ENCODE measurements at regions not wholly inside any gene's neighbourhood (a gene's known extent, or its start where the extent isn't known, plus 50 kb on each side); places are given as distances from the start of the nearest gene placed in this dataset.

DNA sequence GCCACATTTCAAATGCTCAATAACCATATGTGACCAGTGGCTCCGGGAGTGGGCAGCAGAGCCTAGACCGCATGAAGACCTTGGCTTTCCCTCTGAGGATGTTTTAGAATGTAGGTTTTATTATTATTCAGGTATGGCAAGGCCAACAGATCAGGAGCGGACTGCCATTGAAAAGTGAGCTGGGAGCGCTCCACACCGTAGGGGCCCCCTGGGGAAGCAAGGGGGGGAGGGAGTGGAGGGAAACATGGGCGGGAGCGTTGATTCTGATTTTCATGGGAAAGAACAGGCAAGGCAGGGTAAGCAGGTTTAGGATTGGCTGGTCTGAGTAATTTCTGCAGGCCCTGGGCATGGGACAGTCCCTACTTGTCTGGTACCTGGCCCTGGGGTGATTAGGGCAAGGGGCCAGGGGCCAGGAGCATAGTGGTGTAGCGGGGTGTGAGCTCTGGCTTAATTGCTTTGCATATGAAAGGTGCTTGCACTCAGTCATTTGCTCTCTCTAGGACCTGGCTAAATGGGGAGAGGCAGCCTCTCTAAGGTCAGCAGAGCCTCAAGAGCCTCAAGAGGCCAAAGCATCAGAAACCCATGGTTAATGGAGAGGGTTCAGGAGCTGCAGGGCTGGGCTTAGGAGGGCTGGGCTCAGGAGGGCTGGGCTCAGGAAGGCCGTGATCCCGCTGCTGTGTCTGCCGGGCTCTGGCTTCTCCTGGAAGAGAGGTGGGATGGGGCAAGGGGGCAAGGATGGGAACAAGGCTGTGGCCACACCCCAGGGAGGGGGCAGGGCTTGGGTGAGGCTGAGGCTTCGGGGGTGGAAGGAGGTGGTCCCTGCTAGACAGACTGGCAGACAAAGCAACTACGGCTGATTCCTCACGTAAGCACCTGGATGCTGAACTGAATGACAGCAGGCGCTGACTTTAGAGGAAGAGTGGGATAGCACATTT lies 82.0 kb upstream of the WASF3 start:
- Mint-ChIP-seq H3K36me3 (ENCODE audit: low read depth) (no peaks in the 10 kb centered on the region), H3K4me1 (peaks cover 10% of the 10 kb centered on the region), H3K4me3 (peak overlapping the region; percentile 55), H3K27ac (peak overlapping the region; percentile 20), H3K27me3 (peaks cover 3% of the 10 kb centered on the region), H3K9me3 (no peaks in the 10 kb centered on the region)
- DNase-seq, result no peak
- intact Hi-C loops (cut with micrococcal nuclease), result no loop called here

DNA sequence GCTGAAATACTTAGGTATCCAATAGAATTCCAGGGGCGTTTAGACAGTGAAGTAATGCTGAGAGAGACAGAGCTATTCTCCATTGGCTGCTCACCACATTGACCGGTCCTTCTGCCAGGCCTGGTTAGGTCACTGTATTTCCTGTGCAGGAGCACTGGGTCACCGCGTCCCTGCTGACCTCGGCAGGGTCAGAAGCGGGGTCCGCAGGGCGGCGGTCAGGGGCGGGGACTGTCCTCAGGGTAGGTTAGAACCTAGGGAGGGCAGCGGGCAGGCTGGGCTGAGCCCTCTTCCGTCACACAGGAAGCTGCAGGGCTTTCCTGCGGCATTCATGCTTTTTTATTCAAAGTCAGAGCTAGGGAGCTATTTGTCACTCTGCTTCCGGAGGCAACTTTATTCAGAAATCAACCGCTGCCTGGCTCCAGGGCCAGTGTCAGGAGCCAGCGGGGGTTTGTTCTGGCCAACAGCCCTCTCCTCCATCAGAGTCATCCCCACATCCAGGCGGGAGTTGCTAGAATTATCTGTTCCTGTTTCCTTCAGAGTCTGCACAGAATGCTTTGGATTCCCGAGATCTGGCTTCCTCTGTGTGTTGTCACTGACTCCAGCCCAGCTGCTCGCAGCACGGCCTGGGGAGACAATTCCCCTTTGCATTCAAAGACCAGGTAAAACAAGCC lies 81.2 kb upstream of the WASF3 start:
- H3K27me3 Mint-ChIP-seq, result peaks cover 3% of the 10 kb centered on the region
- H3K27ac Mint-ChIP-seq, result peak overlapping the region; percentile 34
- H3K36me3 Mint-ChIP-seq (ENCODE audit: low read depth), result no peaks in the 10 kb centered on the region
- peaks cover 10% of the 10 kb centered on the region for H3K4me1 Mint-ChIP-seq
- peak overlapping the region; percentile 55 for H3K4me3 Mint-ChIP-seq
- intact Hi-C loops (cut with micrococcal nuclease), result no loop called here
- H3K9me3 Mint-ChIP-seq, result no peaks in the 10 kb centered on the region
- DNase-seq, result peak; percentile 70

DNA sequence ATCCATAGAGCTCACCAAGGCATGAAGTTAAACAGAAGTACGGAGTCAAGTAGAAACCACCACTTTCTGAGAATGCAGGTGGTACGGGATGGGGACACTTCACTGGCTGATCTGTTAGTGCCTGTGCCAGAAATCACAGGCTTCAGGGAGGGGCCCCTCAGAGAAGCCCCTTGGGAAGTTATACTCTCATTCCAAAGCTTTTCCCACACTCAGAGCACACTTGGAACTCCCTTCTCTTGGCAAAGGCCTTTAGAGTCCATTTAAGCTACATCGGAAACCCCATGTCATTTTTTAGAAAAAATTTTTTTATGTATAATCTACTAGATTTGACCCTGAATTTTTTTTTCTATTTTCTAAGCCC lies 80.7 kb upstream of the WASF3 start:
- Mint-ChIP-seq H3K4me3 (peak overlapping the region; percentile 55), H3K36me3 (ENCODE audit: low read depth) (no peaks in the 10 kb centered on the region), H3K27me3 (peaks cover 3% of the 10 kb centered on the region), H3K4me1 (peaks cover 10% of the 10 kb centered on the region), H3K9me3 (no peaks in the 10 kb centered on the region), H3K27ac (peak overlapping the region; percentile 34)
- intact Hi-C loops (cut with micrococcal nuclease), result no loop called here
- no peak for DNase-seq

DNA sequence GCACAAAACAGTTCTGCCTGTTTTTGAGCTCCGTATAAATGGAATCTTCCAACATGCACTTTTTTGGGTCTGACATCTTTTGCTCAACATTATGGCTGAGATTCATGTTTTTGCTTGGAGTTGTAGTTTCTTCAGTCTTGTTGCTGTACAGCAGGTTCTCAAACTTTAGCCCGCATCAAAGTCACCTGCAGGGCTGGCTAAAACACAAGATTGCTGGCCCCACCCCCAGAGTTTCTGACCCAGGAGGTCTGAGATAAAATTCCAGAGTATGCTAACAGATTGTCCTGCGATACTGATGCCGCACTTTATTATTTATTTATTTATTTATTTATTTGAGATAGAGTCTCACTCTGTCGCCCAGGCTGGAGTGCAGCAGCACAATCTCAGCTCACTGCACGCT lies 79.8 kb upstream of the WASF3 start:
- Mint-ChIP-seq H3K4me3 (no peak overlapping the region), H3K4me1 (peaks cover 12% of the 10 kb centered on the region), H3K36me3 (ENCODE audit: low read depth) (no peaks in the 10 kb centered on the region), H3K27ac (no peak overlapping the region), H3K27me3 (peaks cover 3% of the 10 kb centered on the region), H3K9me3 (no peaks in the 10 kb centered on the region)
- intact Hi-C loops (cut with micrococcal nuclease), result no loop called here
- DNase-seq, result no peak

DNA sequence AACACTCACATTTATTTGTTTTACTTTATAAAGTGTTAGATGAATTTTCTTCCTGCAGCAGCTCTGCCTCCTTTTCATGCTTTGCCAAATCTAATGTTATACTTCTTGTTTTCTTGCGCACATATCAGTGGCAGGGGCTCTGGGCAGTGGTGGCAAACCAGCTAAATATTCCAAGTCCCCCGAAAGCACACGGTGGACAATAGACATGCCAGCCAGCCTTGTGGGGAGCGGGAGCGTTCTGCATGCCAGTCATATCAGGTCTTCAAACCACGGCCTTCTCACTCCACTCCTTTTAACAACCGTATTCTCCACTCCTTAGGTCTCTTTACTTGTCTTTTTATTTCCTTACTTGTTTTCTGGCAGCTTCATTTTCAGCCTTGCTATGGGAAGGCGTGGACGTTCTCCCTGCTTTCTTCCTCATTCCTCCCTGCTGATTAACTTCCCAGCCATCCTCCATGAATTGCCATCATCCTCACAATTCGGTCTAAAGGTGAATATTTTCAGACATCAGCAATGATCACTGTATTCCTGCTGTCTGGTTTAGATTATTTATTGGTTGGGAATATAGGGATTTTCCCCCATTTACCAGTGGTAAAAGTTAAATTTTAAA lies 77.1 kb upstream of the WASF3 start:
- Mint-ChIP-seq H3K27me3 (no peaks in the 10 kb centered on the region), H3K27ac (no peak overlapping the region), H3K36me3 (ENCODE audit: low read depth) (no peaks in the 10 kb centered on the region), H3K4me3 (no peak overlapping the region), H3K4me1 (peaks cover 13% of the 10 kb centered on the region), H3K9me3 (no peaks in the 10 kb centered on the region)
- intact Hi-C loops (cut with micrococcal nuclease), result no loop called here
- DNase-seq, result no peak

DNA sequence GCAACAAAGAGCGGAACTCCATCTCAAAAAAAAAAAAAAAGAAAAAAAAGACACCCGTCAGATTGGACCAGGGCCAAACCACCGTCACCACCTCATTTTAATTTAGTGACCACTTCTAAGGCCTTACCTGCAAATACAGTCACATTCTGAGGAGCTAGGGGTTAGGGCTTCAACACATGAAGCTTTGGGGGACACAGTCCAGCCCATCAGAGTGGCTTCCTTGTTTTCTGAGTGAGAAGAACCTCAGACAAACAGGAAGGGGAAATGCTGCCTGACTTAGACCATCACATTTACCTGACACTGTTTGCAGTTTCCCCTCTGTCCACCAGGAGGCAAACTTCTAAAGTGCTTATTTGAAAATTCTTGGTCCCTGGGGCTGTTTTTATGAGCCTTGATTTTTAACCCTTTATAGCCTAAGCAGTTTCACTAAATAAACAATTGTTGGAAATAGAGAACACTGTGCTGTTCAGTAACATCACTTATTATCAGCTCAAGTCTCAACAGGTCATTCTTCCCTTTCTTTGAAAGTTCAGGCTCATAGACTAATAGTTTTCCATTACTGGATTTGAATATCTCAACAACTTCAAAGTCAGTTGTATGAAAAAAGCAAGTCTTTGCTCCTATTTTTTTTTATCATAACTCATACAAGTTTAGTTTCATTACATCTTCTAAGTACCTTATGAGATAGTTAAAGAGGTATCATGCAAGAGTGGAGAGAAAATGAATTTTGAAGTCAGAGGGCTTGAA lies 74.9 kb upstream of the WASF3 start:
- Mint-ChIP-seq H3K27me3 (no peaks in the 10 kb centered on the region), H3K9me3 (no peaks in the 10 kb centered on the region), H3K4me3 (no peak overlapping the region), H3K27ac (peak overlapping the region; percentile 21), H3K4me1 (peaks cover 4% of the 10 kb centered on the region), H3K36me3 (ENCODE audit: low read depth) (no peaks in the 10 kb centered on the region)
- DNase-seq, result peak; percentile 89
- intact Hi-C loops (cut with micrococcal nuclease), result loop anchor here (1.0 kb wide), 2 partner anchors 216 to 298 kb away; no protein-coding TSS in a partner anchor

DNA sequence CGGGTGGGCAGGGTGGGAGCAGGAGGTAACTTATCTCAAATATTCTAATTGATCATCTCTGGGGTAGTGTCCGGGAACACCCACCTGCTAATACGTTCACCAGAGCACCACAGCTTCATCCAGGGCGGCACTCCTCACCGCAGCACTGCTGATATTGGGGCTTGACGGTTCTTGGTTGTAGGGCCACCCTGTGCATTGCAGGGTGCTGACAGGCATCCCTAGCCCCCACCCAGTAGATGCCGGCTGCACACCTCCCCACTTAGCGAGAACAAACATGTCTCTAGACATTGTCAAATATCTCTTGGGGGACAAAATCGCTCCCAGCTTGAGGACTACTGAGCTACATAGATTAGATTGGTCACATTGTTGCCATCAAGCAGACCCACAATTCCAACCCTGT lies 73.9 kb upstream of the WASF3 start:
- Mint-ChIP-seq H3K4me3 (no peak overlapping the region), H3K4me1 (peaks cover 4% of the 10 kb centered on the region), H3K36me3 (ENCODE audit: low read depth) (no peaks in the 10 kb centered on the region), H3K27ac (no peak overlapping the region), H3K9me3 (no peaks in the 10 kb centered on the region), H3K27me3 (no peaks in the 10 kb centered on the region)
- no peak for DNase-seq
- intact Hi-C loops (cut with micrococcal nuclease), result no loop called here

DNA sequence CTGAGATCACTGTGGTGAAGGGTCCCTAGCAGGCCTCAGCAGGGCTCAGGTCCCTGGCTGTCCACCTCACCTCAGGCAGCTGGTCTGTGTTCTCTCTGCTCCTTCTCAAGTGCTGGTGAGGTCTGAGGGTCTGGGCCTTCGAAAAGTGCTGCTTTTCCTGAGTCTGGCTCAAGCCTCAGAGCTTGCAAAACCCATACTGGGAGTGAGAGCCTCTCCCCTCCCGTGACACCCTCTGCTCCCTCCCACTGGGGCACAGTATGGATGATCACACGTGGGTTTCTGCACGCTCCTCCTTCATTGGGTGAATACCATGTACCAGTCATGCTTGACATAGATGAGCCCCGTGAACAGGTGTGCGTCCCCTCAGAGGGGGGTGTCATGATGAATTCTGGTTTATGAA lies 73.3 kb upstream of the WASF3 start:
- no peak overlapping the region for H3K4me3 Mint-ChIP-seq
- no peak overlapping the region for H3K27ac Mint-ChIP-seq
- DNase-seq, result no peak
- H3K36me3 Mint-ChIP-seq (ENCODE audit: low read depth), result no peaks in the 10 kb centered on the region
- intact Hi-C loops (cut with micrococcal nuclease), result no loop called here
- H3K4me1 Mint-ChIP-seq, result peaks cover 4% of the 10 kb centered on the region
- H3K27me3 Mint-ChIP-seq, result no peaks in the 10 kb centered on the region
- H3K9me3 Mint-ChIP-seq, result no peaks in the 10 kb centered on the region

DNA sequence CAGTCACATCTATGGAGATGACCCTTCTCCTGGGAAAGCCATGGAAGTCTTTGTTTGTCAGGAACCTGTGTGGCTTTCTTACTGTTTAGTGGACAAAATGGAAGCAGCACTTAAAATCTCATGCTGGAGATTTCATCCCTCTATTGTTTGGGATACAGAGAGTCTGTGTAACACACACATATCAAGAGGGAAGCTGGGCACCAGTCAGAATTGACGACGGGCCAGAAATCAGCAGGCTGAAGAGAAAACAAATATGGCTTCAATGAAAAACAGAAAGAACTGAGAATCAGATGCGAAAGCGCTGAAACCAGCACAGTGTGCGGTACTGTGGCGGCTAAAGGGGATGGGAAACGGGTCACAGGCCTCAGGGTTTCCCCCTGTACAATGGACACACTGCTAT lies 72.2 kb upstream of the WASF3 start:
- Mint-ChIP-seq H3K4me3 (no peak overlapping the region), H3K27me3 (no peaks in the 10 kb centered on the region), H3K27ac (no peak overlapping the region), H3K36me3 (ENCODE audit: low read depth) (no peaks in the 10 kb centered on the region), H3K4me1 (peaks cover 4% of the 10 kb centered on the region), H3K9me3 (no peaks in the 10 kb centered on the region)
- DNase-seq, result no peak
- intact Hi-C loops (cut with micrococcal nuclease), result no loop called here

DNA sequence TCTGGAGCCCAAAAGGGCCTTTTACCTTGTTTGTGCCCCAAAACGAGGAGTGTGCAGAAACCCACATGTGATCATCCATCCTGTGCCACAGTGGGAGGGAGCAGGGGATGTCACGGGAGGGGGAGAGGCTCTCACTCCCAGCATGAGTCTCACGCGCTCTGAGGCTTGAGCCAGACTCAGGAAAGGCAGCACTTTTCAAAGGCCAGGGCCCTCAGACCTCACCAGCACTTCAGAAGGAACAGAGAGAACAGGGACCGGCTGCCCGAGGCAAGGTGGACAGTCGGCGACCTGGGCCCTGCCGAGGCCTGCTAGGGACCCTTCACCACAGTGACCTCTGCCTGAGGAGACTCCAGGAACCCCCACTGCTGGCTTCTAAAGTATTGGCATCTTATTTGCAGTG lies 71.7 kb upstream of the WASF3 start:
- Mint-ChIP-seq H3K9me3 (no peaks in the 10 kb centered on the region), H3K4me3 (no peak overlapping the region), H3K36me3 (ENCODE audit: low read depth) (no peaks in the 10 kb centered on the region), H3K4me1 (peaks cover 4% of the 10 kb centered on the region), H3K27ac (no peak overlapping the region), H3K27me3 (peaks cover 2% of the 10 kb centered on the region)
- no peak for DNase-seq
- intact Hi-C loops (cut with micrococcal nuclease), result no loop called here

DNA sequence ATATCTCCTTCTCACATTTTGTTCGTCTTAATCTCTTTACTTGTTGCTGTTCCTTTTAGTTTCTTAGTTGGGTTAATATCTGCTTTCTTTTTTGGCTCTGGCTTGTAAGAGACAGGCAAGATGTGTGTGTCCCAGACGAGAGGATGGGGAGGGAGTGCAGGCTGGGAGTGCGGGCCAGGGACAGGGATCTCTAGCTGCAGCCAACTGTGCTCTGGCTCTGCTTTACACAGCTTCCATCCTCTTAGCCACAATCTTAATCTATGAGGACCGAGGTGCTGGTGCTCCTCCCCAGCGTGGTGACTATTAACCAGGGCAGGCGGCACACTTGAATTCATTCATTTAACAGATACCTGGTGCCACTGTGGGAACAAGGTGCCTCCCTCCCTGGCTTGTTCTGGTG lies 70.9 kb upstream of the WASF3 start:
- peaks cover 4% of the 10 kb centered on the region for H3K4me1 Mint-ChIP-seq
- H3K27me3 Mint-ChIP-seq, result peaks cover 2% of the 10 kb centered on the region
- H3K9me3 Mint-ChIP-seq, result no peaks in the 10 kb centered on the region
- no peak overlapping the region for H3K27ac Mint-ChIP-seq
- intact Hi-C loops (cut with micrococcal nuclease), result no loop called here
- H3K36me3 Mint-ChIP-seq (ENCODE audit: low read depth), result no peaks in the 10 kb centered on the region
- H3K4me3 Mint-ChIP-seq, result no peak overlapping the region
- DNase-seq, result no peak

DNA sequence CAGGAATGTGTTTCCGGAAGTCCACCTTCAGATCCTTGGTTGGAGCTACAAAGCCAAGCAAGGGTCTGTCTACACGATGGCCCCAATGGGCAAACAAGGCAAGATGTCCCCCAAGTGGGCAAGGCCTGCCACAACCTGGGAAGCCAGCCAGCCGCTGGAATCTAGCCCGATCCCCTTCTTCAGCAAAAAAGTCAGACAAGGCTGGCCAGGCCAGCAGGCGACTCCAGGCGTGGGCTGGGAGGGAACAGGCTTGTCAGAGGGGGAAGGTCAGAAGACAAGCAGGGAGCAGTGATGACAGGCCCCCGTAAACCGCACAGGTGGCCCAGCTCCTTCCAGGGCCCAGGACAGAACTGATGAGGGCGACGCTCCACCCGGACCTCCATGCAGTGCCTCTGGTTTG lies 69.7 kb upstream of the WASF3 start:
- H3K9me3 Mint-ChIP-seq, result no peaks in the 10 kb centered on the region
- peaks cover 2% of the 10 kb centered on the region for H3K4me1 Mint-ChIP-seq
- no peak overlapping the region for H3K4me3 Mint-ChIP-seq
- H3K36me3 Mint-ChIP-seq (ENCODE audit: low read depth), result no peaks in the 10 kb centered on the region
- H3K27ac Mint-ChIP-seq, result no peak overlapping the region
- peaks cover 2% of the 10 kb centered on the region for H3K27me3 Mint-ChIP-seq
- intact Hi-C loops (cut with micrococcal nuclease), result no loop called here
- DNase-seq, result no peak

DNA sequence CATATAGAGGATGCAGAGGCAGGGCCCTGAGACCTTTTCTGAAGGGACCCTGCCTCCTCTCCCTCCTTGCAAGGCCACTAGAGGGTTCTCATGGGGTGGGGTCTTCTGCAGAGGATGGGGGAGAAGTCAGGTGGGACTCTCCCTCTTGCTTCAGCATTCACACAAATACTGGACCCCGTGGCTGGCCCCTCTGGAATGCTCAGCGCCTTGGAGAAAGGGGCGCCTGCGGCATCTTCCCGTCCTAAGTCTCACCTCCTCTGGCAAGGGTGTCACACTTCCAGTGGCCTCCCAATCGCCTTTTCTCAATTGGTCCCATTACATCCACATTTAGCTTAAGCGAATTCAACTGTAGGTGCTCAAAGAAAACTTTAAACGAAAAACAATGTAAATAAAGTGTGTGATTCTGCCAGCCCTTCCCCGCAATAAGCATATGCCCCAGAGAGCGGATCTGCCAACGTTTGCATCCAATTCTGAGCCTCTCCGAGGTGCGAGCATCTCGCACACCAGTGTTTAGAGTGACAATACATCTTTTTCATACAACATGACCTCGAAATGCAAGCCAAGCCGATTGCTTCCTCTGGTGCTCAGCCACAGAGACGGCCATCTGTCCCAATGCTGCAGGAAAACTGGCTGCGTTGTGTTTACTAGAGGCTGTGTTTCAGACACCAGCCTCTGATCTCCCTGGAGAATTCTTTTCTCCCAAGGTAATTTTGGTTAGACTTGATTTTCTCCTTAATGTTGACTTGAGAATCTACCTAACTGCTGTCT lies 69.1 kb upstream of the WASF3 start:
- H3K4me3 Mint-ChIP-seq, result no peak overlapping the region
- peaks cover 2% of the 10 kb centered on the region for H3K27me3 Mint-ChIP-seq
- DNase-seq, result no peak
- H3K27ac Mint-ChIP-seq, result no peak overlapping the region
- intact Hi-C loops (cut with micrococcal nuclease), result no loop called here
- no peaks in the 10 kb centered on the region for H3K36me3 Mint-ChIP-seq (ENCODE audit: low read depth)
- no peaks in the 10 kb centered on the region for H3K9me3 Mint-ChIP-seq
- H3K4me1 Mint-ChIP-seq, result no peaks in the 10 kb centered on the region
